ENCODE measurements at regions not wholly inside any gene's neighbourhood (a gene's known extent, or its start where the extent isn't known, plus 50 kb on each side); places are given as distances from the start of the nearest gene placed in this dataset.

GRCh38 chr2:125167820-125168219 is 1142.7 kb downstream of the CNTNAP5 start:
- no peaks in the 10 kb centered on the region for H3K27me3 ChIP-seq (replicated peaks in 1 of 2; ENCODE audit: control insufficient read depth in 2 of 2, insufficient read depth in 2 of 2, low read length in 1 of 2)
- ChIA-PET RAD21 (ENCODE audit: unreplicated experiment) (no interaction called here), SMC1A (ENCODE audit: uncharacterized antibody, unreplicated experiment) (interaction anchor here (0.6 kb wide), 1 partner anchor 118 kb away, joined by 3 read pairs; no protein-coding TSS in a partner anchor), CTCF (interaction anchor here (1.0 kb wide), 1 partner anchor 10 kb away, joined by 3 read pairs; no protein-coding TSS in a partner anchor), POLR2A (no interaction called here)
- no peaks in the 10 kb centered on the region for H3K36me3 ChIP-seq (ENCODE audit: control insufficient read depth in 2 of 2, insufficient read depth in 2 of 2, low read length in 1 of 2)
- H3K4me2 ChIP-seq (ENCODE audit: control insufficient read depth, insufficient read depth) = no peak overlapping the region
- in situ Hi-C loops (cut with MboI) (no loop called here), intact Hi-C loops (cut with micrococcal nuclease; ENCODE audit: unreplicated experiment) (no loop called here)
- H3K9me3 ChIP-seq (replicated peaks; ENCODE audit: control insufficient read depth, insufficient read depth, low read length) = no peaks in the 10 kb centered on the region
- H3K27ac ChIP-seq (ENCODE audit: control insufficient read depth, insufficient read depth) = no peak overlapping the region
- no peaks in the 10 kb centered on the region for H3K79me2 ChIP-seq (ENCODE audit: control insufficient read depth, insufficient read depth, low read length)
- FAIRE-seq (peak; percentile 13), ATAC-seq (no peak), DNase-seq (ENCODE audit: low read depth, low spot score) (no peak)
- H3K9ac ChIP-seq (ENCODE audit: control insufficient read depth, insufficient read depth, low read length) = no peak overlapping the region
- no peak overlapping the region for H3K4me3 ChIP-seq
- no peaks in the 10 kb centered on the region for H3K4me1 ChIP-seq (ENCODE audit: control insufficient read depth, insufficient read depth, low read length)
- BruUV-seq (replicated peaks) = no TSS peak
- H2AFZ ChIP-seq (ENCODE audit: control insufficient read depth, low read depth, low read length) = no peak overlapping the region
- TF ChIP-seq IRF3 (IDR thresholded peaks at IDR 0.05) (no peak), RUNX3 (IDR thresholded peaks at IDR 0.05; ENCODE audit: low read length) (0 out of 2 replicates have a peak, but pooled peaks have one; percentile 41)
- no peaks in the 10 kb centered on the region for H4K20me1 ChIP-seq (ENCODE audit: control insufficient read depth, insufficient read depth)

GRCh38 chr2:125168442-125168841 is 1143.4 kb downstream of the CNTNAP5 start:
- no peak overlapping the region for H3K4me2 ChIP-seq (ENCODE audit: control insufficient read depth, insufficient read depth)
- no peaks in the 10 kb centered on the region for H3K79me2 ChIP-seq (ENCODE audit: control insufficient read depth, insufficient read depth, low read length)
- no peak overlapping the region for H2AFZ ChIP-seq (ENCODE audit: control insufficient read depth, low read depth, low read length)
- TF ChIP-seq IRF3 (IDR thresholded peaks at IDR 0.05) (no peak), SIX5 (IDR thresholded peaks at IDR 0.05; ENCODE audit: low read depth, low read length, severe bottlenecking) (no peak), CUX1 (IDR thresholded peaks at IDR 0.05; ENCODE audit: insufficient replicate concordance, low read depth, low read length) (no peak), NFIC (IDR thresholded peaks at IDR 0.05; ENCODE audit: low read depth, low read length) (0 out of 2 replicates have a peak, but pooled peaks have one; percentile 22), RUNX3 (IDR thresholded peaks at IDR 0.05; ENCODE audit: low read length) (peak; percentile 31; the same call in 1 of the 2 replicates), MEF2B (IDR thresholded peaks at IDR 0.05; ENCODE audit: partially characterized antibody, poor library complexity, severe bottlenecking) (no peak), ETV6 (conservative IDR thresholded peaks at IDR 0.05 in 1 of 2, IDR thresholded peaks at IDR 0.05 in 1 of 2; ENCODE audit: borderline replicate concordance in 1 of 2, low read depth in 1 of 2) (no peak), ZBED1 (IDR thresholded peaks at IDR 0.05; ENCODE audit: borderline replicate concordance) (no peak)
- ATAC-seq (no peak), DNase-seq (ENCODE audit: low read depth, low spot score) (no peak), FAIRE-seq (no peak)
- no peaks in the 10 kb centered on the region for H3K9me3 ChIP-seq (replicated peaks; ENCODE audit: control insufficient read depth, insufficient read depth, low read length)
- no peaks in the 10 kb centered on the region for H3K36me3 ChIP-seq (ENCODE audit: control insufficient read depth in 2 of 2, insufficient read depth in 2 of 2, low read length in 1 of 2)
- intact Hi-C loops (cut with micrococcal nuclease; ENCODE audit: unreplicated experiment) (no loop called here), in situ Hi-C loops (cut with MboI) (no loop called here)
- ChIA-PET SMC1A (ENCODE audit: uncharacterized antibody, unreplicated experiment) (interaction anchor here (1.0 to 1.2 kb wide), 3 partner anchors 12 to 253 kb away, joined by 3 read pairs; no protein-coding TSS in a partner anchor), POLR2A (no interaction called here), CTCF (interaction anchor here (1.0 kb wide), 1 partner anchor 10 kb away, joined by 3 read pairs; no protein-coding TSS in a partner anchor), RAD21 (ENCODE audit: unreplicated experiment) (no interaction called here)
- no peaks in the 10 kb centered on the region for H3K27me3 ChIP-seq (replicated peaks in 1 of 2; ENCODE audit: control insufficient read depth in 2 of 2, insufficient read depth in 2 of 2, low read length in 1 of 2)
- 0% methylated on average over 2 of the region's 2 CpGs for WGBS (ENCODE audit: insufficient coverage, insufficient replicate concordance, low lambda C conversion rate, missing lambda C conversion rate)
- no peaks in the 10 kb centered on the region for H4K20me1 ChIP-seq (ENCODE audit: control insufficient read depth, insufficient read depth)
- no TSS peak for BruUV-seq (replicated peaks)
- H3K9ac ChIP-seq (ENCODE audit: control insufficient read depth, insufficient read depth, low read length) = no peak overlapping the region
- H3K27ac ChIP-seq (ENCODE audit: control insufficient read depth, insufficient read depth) = no peak overlapping the region
- no peaks in the 10 kb centered on the region for H3K4me1 ChIP-seq (ENCODE audit: control insufficient read depth, insufficient read depth, low read length)
- no peak overlapping the region for H3K4me3 ChIP-seq

Measured in GM12878 (cell line).